AG04449 (cell line): ENCODE measurements at regions not wholly inside any gene's neighbourhood (a gene's known extent, or its start where the extent isn't known, plus 50 kb on each side); places are given as distances from the start of the nearest gene placed in this dataset.

Experiments
- CTCF ChIA-PET: fragments of 350-600 bp; formaldehyde crosslinking; extraction: SDS; loops from one replicate; lab custom pipeline; 2021; ENCODE audit warnings: antibody characterized with exemption; lab: Yijun Ruan, JAX
- POLR2A ChIA-PET: fragments of 400-600, 350-600 bp; formaldehyde crosslinking; extraction: SDS; loops from one replicate; lab custom pipeline; 2020; ENCODE audit warnings: antibody characterized with exemption, inconsistent platforms; lab: Yijun Ruan, JAX
- DNase-seq: peaks from one replicate; pipeline ENCODE4 v3.0.0-alpha.2; 2010; ENCODE audit warnings: low read depth, low spot score
- H3K4me3 ChIP-seq: 2 replicates; pipeline ENCODE4 v1.5.1; 2011; ENCODE audit warnings: low read depth, mild to moderate bottlenecking, control low read depth, low read length
- TF ChIP-seq, protein P1 (sequence below): IDR thresholded peaks from one replicate; pipeline ENCODE4 v1.5.1; 2011; ENCODE audit warnings: mild to moderate bottlenecking, moderate library complexity, low read length, control low read depth, inconsistent platforms; ENCODE audit not compliant: insufficient read depth; ENCODE audit errors: missing control alignments

DNA sequence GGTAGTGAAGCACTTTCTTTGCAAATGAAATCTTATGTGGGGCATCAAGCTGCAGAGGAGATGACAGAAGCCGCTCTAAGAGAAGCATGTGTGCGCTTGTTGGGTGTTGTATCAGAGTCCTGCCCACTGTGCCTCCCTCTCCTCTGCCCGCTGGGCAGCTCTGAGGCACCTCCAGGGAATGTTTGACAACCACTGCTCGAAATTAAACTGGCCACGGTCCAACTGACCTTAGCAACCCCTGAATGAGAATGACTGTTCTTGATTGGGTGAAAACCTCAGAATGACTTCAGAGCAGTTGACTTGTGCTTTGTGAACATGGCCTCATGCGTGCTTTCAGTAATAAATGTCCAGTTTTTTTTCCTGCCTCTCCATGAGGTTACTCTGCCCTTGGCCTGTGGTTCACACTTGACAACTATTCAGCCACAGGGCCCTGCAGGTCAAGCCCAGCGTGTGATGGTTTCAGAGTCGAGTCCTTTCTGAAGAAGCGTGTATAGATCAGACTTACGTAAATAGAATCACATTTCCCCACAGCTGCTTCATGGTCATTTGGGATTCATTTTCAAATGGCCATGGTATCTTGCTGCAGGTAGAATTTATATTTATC, 94.9 kb downstream of the SLC4A3 start:
- ChIA-PET CTCF (interaction anchor here (1.4 to 1.5 kb wide), 2 partner anchors 15 to 33 kb away, joined by 3 to 5 read pairs; no protein-coding TSS in a partner anchor), POLR2A (no interaction called here)
- no peak overlapping the region for H3K4me3 ChIP-seq
- TF ChIP-seq, protein P1, sequence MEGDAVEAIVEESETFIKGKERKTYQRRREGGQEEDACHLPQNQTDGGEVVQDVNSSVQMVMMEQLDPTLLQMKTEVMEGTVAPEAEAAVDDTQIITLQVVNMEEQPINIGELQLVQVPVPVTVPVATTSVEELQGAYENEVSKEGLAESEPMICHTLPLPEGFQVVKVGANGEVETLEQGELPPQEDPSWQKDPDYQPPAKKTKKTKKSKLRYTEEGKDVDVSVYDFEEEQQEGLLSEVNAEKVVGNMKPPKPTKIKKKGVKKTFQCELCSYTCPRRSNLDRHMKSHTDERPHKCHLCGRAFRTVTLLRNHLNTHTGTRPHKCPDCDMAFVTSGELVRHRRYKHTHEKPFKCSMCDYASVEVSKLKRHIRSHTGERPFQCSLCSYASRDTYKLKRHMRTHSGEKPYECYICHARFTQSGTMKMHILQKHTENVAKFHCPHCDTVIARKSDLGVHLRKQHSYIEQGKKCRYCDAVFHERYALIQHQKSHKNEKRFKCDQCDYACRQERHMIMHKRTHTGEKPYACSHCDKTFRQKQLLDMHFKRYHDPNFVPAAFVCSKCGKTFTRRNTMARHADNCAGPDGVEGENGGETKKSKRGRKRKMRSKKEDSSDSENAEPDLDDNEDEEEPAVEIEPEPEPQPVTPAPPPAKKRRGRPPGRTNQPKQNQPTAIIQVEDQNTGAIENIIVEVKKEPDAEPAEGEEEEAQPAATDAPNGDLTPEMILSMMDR = no peak
- DNase-seq = no peak

DNA sequence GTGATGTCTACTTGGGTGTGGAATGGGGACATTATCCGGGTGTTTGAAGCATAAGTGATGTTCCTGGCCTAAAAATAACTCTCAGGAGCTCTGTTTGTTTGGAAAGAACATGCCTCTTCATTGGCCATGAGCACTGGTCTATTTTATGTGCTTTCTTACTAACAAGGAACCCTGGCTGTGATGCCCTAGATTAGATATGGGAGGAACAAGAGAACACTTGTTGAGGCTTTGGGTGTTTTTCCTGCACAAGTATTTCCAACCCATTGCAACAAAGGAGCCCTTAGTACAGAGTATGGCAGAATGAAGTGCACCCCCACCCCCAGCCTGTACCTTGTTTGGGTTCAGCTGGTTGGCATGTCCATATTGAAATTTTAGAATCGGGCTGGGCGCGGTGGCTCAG, 95.9 kb downstream of the SLC4A3 start:
- TF ChIP-seq, protein P1 = no peak
- CTCF ChIA-PET = interaction anchor here (0.9 to 1.5 kb wide), 4 partner anchors 9 to 34 kb away, joined by 3 to 5 read pairs (median 3); no protein-coding TSS in a partner anchor
- POLR2A ChIA-PET = no interaction called here
- no peak for DNase-seq
- H3K4me3 ChIP-seq = no peak overlapping the region

DNA sequence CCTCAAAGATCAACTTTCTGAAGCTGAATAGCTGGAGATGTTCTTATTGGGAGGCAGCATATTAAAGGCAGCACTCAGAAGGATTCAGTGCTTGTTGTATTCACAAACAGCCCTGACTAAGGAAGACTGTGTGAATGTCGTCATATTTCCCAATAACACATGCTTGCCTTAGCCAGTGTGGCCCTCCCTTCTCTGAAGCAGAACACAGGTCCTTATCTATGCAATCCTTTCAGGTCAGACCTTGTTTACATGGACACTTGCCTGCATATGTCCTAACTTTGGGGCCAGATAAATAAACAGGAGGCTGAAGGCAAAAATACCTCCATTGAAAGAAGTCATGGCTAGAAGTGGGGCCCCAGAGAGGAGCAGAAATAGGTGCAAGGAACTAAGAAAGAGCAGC, 97.2 kb downstream of the SLC4A3 start:
- TF ChIP-seq, protein P1 = no peak
- DNase-seq = no peak
- POLR2A ChIA-PET = no interaction called here
- no peak overlapping the region for H3K4me3 ChIP-seq
- CTCF ChIA-PET = no interaction called here

DNA sequence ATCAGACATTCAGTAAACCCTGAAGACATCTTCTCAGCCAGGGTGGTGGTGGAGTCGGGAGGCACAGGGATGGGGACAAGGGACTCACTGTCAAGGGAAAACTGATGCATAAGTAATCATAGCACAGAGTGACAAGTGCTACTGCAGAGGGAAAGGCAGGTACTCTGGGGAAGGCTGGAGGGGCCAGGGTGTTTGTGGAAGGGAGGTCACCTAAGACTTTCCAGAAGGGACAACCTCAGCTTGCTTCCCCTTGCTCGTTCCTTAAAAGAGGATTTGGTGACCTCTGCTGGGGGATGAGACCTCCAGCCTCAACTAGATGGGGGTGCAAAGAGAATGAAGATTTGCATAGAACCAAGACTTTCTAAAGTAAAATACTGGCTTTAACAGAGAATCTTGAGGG, 99.5 kb downstream of the SLC4A3 start:
- CTCF ChIA-PET = no interaction called here
- POLR2A ChIA-PET = no interaction called here
- TF ChIP-seq, protein P1 = no peak
- no peak overlapping the region for H3K4me3 ChIP-seq
- no peak for DNase-seq

DNA sequence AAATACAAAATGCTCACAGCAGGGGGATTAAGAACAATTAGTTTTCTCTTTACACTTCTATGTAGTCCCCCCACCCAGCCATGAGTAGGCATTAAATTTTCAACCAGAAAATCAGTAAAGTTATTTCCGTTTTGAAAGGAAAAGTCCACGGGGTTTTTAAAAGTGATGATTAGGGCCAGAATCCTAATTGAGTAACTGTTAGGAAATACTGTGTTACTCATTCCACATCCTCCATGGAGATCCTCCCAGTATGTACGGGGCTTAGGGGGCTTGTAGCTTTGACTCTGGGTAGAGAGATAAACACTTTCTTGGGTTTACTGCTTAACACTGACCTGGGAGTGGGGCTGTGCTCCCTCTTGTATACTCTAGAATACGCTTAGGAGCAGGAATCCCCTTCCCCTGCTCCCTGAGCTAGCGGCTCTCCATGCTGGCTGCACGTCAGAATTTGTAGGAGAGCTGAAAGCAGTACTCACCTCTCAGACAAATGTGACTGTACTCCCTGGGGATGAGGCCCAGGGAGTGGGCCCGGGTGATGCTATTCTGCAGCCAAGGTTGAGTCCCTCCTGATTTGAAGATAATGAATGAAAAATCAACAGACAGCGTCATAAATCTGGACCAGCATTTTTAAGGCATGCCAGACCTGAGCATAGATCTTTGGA, 100.5 kb downstream of the SLC4A3 start:
- CTCF ChIA-PET = interaction anchor here (0.7 to 1.4 kb wide), 3 partner anchors 9 to 187 kb away, joined by 4 to 5 read pairs (median 4); no protein-coding TSS in a partner anchor

More for the DNA sequence above, 100.5 kb downstream of the SLC4A3 start:
- POLR2A ChIA-PET = no interaction called here
- H3K4me3 ChIP-seq = no peak overlapping the region
- DNase-seq = no peak
- TF ChIP-seq, protein P1 = no peak
